Calu3 (cell line): ENCODE measurements at regions not wholly inside any gene's neighbourhood (a gene's known extent, or its start where the extent isn't known, plus 50 kb on each side); places are given as distances from the start of the nearest gene placed in this dataset.

Source experiments
- BruUV-seq: library from RNA; stranded (reverse); fragments of 400-500 nt; replicated peaks from 2 replicates; lab custom pipeline; 2021; lab: Mats Ljungman, UMichigan
- CTCF ChIA-PET: fragments of 300-600 bp; sonication (Branson Sonifier 250); formaldehyde crosslinking; loops from one replicate; lab custom pipeline; 2022; ENCODE audit warnings: antibody characterized with exemption; lab: Charles Lee
- DNase-seq: peaks from one replicate; pipeline ENCODE4 v3.0.0; 2022
- H3K27ac Mint-ChIP-seq: one replicate; pipeline ENCODE4 v1.8.0; 2022; ENCODE audit warnings: mixed read lengths; ENCODE audit not compliant: unreplicated experiment
- H3K27me3 Mint-ChIP-seq: one replicate; pipeline ENCODE4 v1.8.0; 2022; ENCODE audit warnings: mixed read lengths; ENCODE audit not compliant: unreplicated experiment
- H3K36me3 Mint-ChIP-seq: one replicate; pipeline ENCODE4 v1.8.0; 2022; ENCODE audit warnings: mild to moderate bottlenecking, moderate library complexity, mixed read lengths; ENCODE audit not compliant: insufficient read depth, unreplicated experiment
- H3K4me1 Mint-ChIP-seq: one replicate; pipeline ENCODE4 v1.8.0; 2022; ENCODE audit warnings: mild to moderate bottlenecking, low read depth, mixed read lengths; ENCODE audit not compliant: unreplicated experiment
- H3K4me3 Mint-ChIP-seq: one replicate; pipeline ENCODE4 v1.8.0; 2022; ENCODE audit warnings: mild to moderate bottlenecking, low read depth, moderate library complexity, mixed read lengths; ENCODE audit not compliant: unreplicated experiment
- H3K9me3 Mint-ChIP-seq: one replicate; pipeline ENCODE4 v1.8.0; 2022; ENCODE audit warnings: low read depth, mixed read lengths; ENCODE audit not compliant: unreplicated experiment
- intact Hi-C: fragments of 100-400 bp; cut with micrococcal nuclease; formaldehyde crosslinking; loops from one replicate; pipeline ENCODE4 v1.10.0; 2022; ENCODE audit not compliant: unreplicated experiment
- TF ChIP-seq, protein P1 (sequence below): fragments of 200-600 bp; IDR thresholded peaks from one replicate; pipeline ENCODE4 v1.8.0; 2022; ENCODE audit warnings: antibody characterized with exemption; ENCODE audit not compliant: unreplicated experiment

DNA sequence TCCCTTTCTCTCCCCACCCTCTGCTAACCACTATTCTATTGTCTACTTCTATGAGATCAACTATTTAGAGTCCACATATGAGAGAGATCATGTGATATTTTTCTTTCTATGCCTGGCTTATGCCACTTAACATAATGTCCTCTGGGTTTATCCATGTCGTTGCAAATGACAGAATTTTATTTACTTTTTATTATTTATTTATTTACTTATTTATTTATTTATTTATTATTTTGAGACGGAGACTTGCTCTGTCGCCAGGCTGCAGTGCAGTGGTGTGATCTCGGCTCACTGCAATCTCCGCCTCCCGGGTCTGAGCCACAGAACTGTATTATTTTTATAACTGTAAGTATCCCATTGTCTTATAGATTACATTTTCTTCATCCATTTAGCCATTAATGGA lies 443.4 kb upstream of the CDH19 start:
- Mint-ChIP-seq H3K4me1 (no peaks in the 10 kb centered on the region), H3K9me3 (peaks cover 3% of the 10 kb centered on the region), H3K27me3 (no peaks in the 10 kb centered on the region), H3K36me3 (no peaks in the 10 kb centered on the region), H3K27ac (no peak overlapping the region), H3K4me3 (no peak overlapping the region)
- intact Hi-C loops, result no loop called here
- TF ChIP-seq, protein P1, sequence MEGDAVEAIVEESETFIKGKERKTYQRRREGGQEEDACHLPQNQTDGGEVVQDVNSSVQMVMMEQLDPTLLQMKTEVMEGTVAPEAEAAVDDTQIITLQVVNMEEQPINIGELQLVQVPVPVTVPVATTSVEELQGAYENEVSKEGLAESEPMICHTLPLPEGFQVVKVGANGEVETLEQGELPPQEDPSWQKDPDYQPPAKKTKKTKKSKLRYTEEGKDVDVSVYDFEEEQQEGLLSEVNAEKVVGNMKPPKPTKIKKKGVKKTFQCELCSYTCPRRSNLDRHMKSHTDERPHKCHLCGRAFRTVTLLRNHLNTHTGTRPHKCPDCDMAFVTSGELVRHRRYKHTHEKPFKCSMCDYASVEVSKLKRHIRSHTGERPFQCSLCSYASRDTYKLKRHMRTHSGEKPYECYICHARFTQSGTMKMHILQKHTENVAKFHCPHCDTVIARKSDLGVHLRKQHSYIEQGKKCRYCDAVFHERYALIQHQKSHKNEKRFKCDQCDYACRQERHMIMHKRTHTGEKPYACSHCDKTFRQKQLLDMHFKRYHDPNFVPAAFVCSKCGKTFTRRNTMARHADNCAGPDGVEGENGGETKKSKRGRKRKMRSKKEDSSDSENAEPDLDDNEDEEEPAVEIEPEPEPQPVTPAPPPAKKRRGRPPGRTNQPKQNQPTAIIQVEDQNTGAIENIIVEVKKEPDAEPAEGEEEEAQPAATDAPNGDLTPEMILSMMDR, result no peak
- no TSS peak for BruUV-seq
- no peak for DNase-seq
- CTCF ChIA-PET, result no interaction called here

DNA sequence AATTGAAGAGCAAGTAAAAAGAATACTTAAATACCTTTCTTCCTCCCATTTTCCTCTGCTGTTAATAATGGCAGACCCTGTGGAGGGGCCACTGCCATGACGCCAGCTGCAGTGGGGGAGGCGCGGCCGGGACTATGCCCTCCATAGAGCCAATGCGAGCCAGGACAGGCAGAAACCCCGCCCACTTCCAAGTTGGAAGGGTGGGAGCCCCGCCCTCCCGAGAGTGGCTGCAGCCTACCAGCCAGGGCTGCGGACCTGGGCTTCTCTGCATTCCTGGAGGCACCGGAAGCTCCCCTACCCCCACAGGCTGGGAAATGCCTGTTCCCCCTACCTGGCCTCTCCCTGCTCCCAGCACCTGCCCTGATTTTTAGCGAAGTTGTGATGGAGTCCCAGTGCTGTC lies 439.4 kb upstream of the CDH19 start:
- no peaks in the 10 kb centered on the region for H3K4me1 Mint-ChIP-seq
- DNase-seq, result no peak
- TF ChIP-seq, protein P1, result no peak
- intact Hi-C loops, result loop anchor here (1.0 kb wide), 1 partner anchor 40 kb away; no protein-coding TSS in a partner anchor
- H3K9me3 Mint-ChIP-seq, result peaks cover 3% of the 10 kb centered on the region
- CTCF ChIA-PET, result no interaction called here
- H3K27me3 Mint-ChIP-seq, result no peaks in the 10 kb centered on the region
- H3K27ac Mint-ChIP-seq, result no peak overlapping the region
- BruUV-seq, result no TSS peak
- H3K4me3 Mint-ChIP-seq, result no peak overlapping the region
- H3K36me3 Mint-ChIP-seq, result no peaks in the 10 kb centered on the region

DNA sequence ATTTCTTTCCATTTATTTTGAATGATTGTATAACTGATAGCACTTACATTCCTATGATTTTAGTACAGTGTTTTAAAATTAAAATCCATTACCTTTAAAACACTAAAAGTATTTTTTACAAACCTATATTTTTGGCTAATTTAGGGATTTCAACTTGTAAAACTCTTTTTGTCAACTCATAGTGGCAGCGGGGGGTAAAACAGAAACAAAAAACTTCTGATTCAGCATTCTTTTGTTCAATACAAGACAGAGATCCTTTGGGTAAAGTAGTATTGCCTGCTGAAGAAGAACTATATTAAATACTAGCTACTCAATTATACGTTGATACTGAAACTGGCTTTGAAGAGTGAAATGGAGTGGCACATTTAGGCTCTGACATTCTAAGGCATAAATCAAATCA lies 437.4 kb upstream of the CDH19 start:
- TF ChIP-seq, protein P1, result no peak
- intact Hi-C loops, result no loop called here

DNA sequence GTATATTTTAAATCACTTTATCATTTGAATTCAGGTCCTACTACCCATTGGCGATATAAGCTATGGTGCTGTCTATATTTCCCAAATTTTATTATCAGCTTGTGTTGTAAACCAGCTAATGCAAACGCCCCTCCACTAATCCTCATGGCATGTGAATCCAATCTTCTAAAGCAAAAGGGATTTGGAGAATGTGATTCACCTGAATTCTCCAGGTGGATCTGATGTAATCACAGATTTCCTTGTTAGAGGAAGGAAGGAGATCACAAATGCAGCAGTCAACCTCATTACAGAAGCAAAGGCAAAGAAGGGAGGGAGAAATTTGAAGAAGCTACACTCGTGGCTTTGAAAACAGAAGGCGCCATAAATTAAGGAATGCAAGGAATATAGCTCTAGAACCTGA lies 431.1 kb upstream of the CDH19 start:
- no peaks in the 10 kb centered on the region for H3K4me1 Mint-ChIP-seq
- TF ChIP-seq, protein P1, result no peak
- no peak overlapping the region for H3K4me3 Mint-ChIP-seq
- no peaks in the 10 kb centered on the region for H3K36me3 Mint-ChIP-seq
- no peak for DNase-seq
- H3K9me3 Mint-ChIP-seq, result peaks cover 9% of the 10 kb centered on the region
- no peaks in the 10 kb centered on the region for H3K27me3 Mint-ChIP-seq
- BruUV-seq, result no TSS peak
- H3K27ac Mint-ChIP-seq, result no peak overlapping the region
- intact Hi-C loops, result no loop called here
- CTCF ChIA-PET, result interaction anchor here (1.1 kb wide), 1 partner anchor 54 kb away, joined by 3 read pairs; no protein-coding TSS in a partner anchor

More for the DNA sequence above, 437.4 kb upstream of the CDH19 start:
- no peaks in the 10 kb centered on the region for H3K27me3 Mint-ChIP-seq
- H3K27ac Mint-ChIP-seq, result no peak overlapping the region
- no peaks in the 10 kb centered on the region for H3K4me1 Mint-ChIP-seq
- H3K36me3 Mint-ChIP-seq, result no peaks in the 10 kb centered on the region
- H3K4me3 Mint-ChIP-seq, result no peak overlapping the region
- no TSS peak for BruUV-seq
- H3K9me3 Mint-ChIP-seq, result peaks cover 5% of the 10 kb centered on the region
- no peak for DNase-seq
- CTCF ChIA-PET, result no interaction called here
